H7 (cell line): ENCODE measurements at regions not wholly inside any gene's neighbourhood (a gene's known extent, or its start where the extent isn't known, plus 50 kb on each side); places are given as distances from the start of the nearest gene placed in this dataset.

Experiments
- DNase-seq: peaks from one replicate; pipeline ENCODE4 v3.0.0; 2012
- H3K27me3 ChIP-seq: 2 replicates; pipeline ENCODE4 v1.6.0; 2011; ENCODE audit warnings: mild to moderate bottlenecking, low read length; ENCODE audit not compliant: control insufficient read depth, insufficient read depth
- H3K36me3 ChIP-seq: replicated peaks from 2 replicates; pipeline ENCODE4 v1.5.1; 2011; ENCODE audit warnings: low read length; ENCODE audit not compliant: control insufficient read depth, insufficient read depth
- H3K4me3 ChIP-seq: 2 replicates; pipeline ENCODE4 v1.5.1; 2011; ENCODE audit warnings: low read depth, mild to moderate bottlenecking, control low read depth, low read length, moderate library complexity; ENCODE audit not compliant: insufficient read depth

DNA sequence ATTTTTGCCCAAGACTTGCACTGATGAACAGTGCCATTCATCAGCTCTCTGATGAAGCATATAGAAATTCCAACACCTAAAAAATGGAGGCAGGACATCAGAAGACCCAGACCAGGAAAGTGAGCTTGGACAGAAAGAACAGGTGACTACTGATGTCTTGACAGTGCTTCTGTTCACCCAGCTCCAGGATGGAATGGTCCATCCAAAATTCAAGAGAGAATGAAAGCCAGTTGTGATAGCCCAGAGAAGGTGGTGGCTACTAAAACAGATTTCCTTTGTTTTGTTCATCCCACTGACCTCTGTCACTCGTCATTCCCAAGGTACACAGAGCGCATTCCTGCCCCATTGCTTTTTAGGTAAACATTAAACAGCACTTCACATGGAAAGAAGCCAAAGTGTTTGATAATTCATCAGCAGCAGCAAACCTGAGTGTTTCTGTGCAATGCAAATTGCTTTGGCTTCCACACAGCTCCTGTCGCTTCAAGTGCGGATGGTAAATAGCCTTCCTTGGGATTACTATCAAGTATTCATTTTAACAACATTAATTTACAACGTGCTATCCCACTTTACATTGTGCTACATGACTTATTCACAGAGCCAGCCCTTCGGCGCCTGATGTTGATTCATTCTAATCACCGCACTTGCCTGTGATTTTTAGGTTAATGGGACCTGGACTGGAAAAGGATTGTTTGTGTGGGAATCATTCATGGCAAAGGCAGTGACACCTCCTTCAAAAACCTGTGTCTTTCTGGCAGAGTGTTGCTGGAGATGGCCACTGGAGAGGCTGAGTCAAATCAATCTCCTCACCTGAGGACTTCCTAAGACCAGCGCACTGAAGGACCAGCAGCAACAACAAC is 65.1 kb upstream of the TOX3 start:
- no peak for DNase-seq
- Histone ChIP-seq H3K4me3 (no peak overlapping the region), H3K27me3 (no peaks in the 10 kb centered on the region), H3K36me3 (no peaks in the 10 kb centered on the region)

DNA sequence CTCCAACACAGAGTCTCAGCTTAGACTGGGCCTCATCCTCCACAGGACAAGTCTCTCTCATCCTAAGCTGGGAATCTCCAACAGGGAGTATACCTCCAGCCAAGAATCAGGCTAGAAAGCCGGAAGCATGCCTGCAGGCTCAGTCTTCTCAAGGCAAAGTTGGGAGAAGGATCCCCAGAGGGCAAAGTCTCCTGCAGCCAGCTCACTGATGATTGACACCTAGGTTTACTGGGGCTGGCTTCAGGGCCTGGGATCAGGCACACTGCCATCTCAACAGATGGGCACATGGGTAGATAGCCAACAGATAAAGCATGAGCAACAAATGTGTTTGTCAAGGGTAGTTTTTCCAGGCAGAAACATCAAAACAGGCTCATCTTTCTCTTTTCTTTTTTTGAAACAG is 56.1 kb upstream of the TOX3 start:
- no peak for DNase-seq
- Histone ChIP-seq H3K36me3 (no peaks in the 10 kb centered on the region), H3K4me3 (no peak overlapping the region)

DNA sequence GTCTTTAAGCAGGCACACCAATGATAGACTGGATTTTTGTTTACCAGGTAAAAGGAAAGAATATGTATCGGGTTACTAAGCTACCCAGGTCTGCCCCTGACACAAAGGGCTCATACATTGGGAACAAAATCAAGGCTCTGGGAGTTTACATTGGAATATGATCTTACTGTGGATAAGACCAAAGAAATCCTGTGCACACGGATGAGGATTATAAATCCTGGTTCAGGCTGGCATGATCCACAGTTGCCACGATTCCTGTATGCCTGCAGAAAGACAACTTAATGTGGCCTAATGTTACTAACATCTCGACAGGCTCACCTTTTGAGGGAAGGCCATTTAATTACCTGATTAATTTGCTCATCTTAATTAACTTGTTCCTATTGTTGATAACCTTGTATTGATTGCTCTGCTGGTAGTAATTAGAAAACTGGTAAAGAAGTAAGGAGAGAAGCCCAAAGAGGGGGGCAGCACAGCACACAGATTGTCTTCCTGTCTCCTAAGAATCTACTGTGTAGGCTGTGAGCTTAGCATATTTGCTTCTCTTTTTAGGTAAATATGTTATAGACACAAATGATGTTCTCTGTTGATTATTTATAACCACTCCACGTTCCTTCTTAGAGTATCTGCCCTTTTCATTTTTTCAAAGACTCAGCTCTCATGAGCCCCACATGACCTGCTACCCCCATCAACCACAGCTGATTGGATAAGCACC is 51.0 kb upstream of the TOX3 start:
- H3K4me3 ChIP-seq: no peak overlapping the region
- peak; percentile 46 for DNase-seq
- no peaks in the 10 kb centered on the region for H3K36me3 ChIP-seq
- no peaks in the 10 kb centered on the region for H3K27me3 ChIP-seq

More for the DNA sequence above, 56.1 kb upstream of the TOX3 start:
- no peaks in the 10 kb centered on the region for H3K27me3 ChIP-seq

DNA sequence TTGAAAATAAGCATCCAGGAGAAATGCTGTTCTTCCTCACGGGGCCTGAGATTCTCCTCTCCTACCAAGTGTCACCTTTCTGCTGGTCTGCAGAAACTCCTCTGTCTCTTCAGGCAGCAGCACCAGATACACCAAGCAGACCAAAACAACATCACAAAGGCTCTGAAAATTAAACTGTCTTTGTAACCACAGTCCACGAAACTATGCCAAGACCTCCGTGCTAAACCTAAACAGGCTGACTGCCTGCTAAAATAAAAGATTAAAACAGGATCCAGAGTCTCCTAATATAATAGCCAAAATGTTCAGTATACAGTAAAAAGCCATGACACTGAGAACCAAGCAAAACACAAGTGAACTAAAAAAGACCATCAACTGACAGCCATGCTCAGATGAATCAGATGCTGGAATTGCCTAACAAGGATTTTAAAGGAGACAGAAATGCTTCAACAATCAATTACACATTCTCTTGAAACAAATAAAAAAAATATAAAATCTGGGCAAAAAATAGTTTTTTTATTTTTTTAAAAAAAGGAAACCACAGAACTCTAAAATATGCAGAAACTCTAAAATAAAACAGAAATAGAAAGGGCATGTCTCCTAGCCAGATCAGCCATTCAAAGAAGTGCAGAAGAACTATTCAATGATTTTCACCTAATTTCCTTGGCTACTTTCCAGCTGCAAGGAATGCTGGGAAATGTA is 50.3 kb upstream of the TOX3 start:
- H3K4me3 ChIP-seq: no peak overlapping the region
- no peak for DNase-seq
- H3K27me3 ChIP-seq: no peaks in the 10 kb centered on the region
- no peaks in the 10 kb centered on the region for H3K36me3 ChIP-seq
